GM23338 (cell line): ENCODE measurements at regions not wholly inside any gene's neighbourhood (a gene's known extent, or its start where the extent isn't known, plus 50 kb on each side); places are given as distances from the start of the nearest gene placed in this dataset.

ENCODE experiments used
- ATAC-seq: fragments of 200-7000 bp; cut with Tn5 transposase; 3 replicates; pipeline ENCODE4 v1.9.1; 2020
- DNase-seq: peaks from one replicate; pipeline ENCODE4 v3.0.0-alpha.2; 2015; ENCODE audit warnings: low spot score
- H2AFZ ChIP-seq: fragments of 200-600 bp; sonication (generic); 2 replicates; pipeline ENCODE4 v1.8.0; 2016; ENCODE audit warnings: antibody characterized with exemption, mild to moderate bottlenecking, moderate library complexity
- H3F3A ChIP-seq: fragments of 200-600 bp; sonication (generic); replicated peaks from 2 replicates; pipeline ENCODE4 v1.8.0; 2017; ENCODE audit warnings: antibody characterized with exemption, mixed run types, low read depth
- H3K27ac ChIP-seq: fragments of 200-600 bp; sonication (generic); 2 replicates; pipeline ENCODE4 v1.6.1; 2016; ENCODE audit warnings: low read depth
- H3K27me3 ChIP-seq: fragments of 200-600 bp; sonication (generic); 2 replicates; pipeline ENCODE4 v1.8.0; 2016; ENCODE audit warnings: mild to moderate bottlenecking, mixed run types, moderate library complexity; ENCODE audit not compliant: insufficient read depth
- H3K36me3 ChIP-seq: fragments of 200-600 bp; sonication (generic); 2 replicates; pipeline ENCODE4 v1.8.0; 2016; ENCODE audit warnings: mild to moderate bottlenecking; ENCODE audit not compliant: insufficient read depth
- H3K4me1 ChIP-seq: fragments of 200-600 bp; sonication (generic); 2 replicates; pipeline ENCODE4 v1.8.0; 2016; ENCODE audit warnings: mild to moderate bottlenecking, moderate library complexity; ENCODE audit not compliant: insufficient read depth
- H3K4me2 ChIP-seq: fragments of 200-600 bp; sonication (generic); 2 replicates; pipeline ENCODE4 v1.7.1; 2017; ENCODE audit warnings: mixed run types
- H3K4me3 ChIP-seq: fragments of 200-600 bp; sonication (generic); 2 replicates; pipeline ENCODE4 v1.6.1; 2016; ENCODE audit warnings: mixed run types
- H3K79me2 ChIP-seq: fragments of 200-600 bp; sonication (generic); replicated peaks from 2 replicates; pipeline ENCODE4 v1.8.0; 2017; ENCODE audit warnings: mild to moderate bottlenecking; ENCODE audit not compliant: insufficient read depth
- H3K9me2 ChIP-seq: fragments of 200-600 bp; sonication (generic); 2 replicates; pipeline ENCODE4 v1.8.0; 2017; ENCODE audit not compliant: insufficient read depth
- H4K20me1 ChIP-seq: fragments of 200-600 bp; sonication (generic); replicated peaks from 2 replicates; pipeline ENCODE4 v1.8.0; 2017; ENCODE audit warnings: mild to moderate bottlenecking; ENCODE audit not compliant: insufficient read depth
- H3K27ac Mint-ChIP-seq: 2 replicates; pipeline ENCODE4 v1.8.0; 2020; ENCODE audit warnings: inconsistent platforms, mild to moderate bottlenecking, moderate library complexity, mixed read lengths
- H3K27me3 Mint-ChIP-seq: 3 replicates; pipeline ENCODE4 v1.8.0; 2022; ENCODE audit warnings: low read depth, mild to moderate bottlenecking, moderate library complexity, mixed read lengths, inconsistent platforms; ENCODE audit not compliant: insufficient read depth, poor library complexity
- H3K36me3 Mint-ChIP-seq: 3 replicates; pipeline ENCODE4 v1.8.0; 2021; ENCODE audit warnings: low read depth, mild to moderate bottlenecking, inconsistent platforms, moderate library complexity, mixed read lengths
- H3K4me1 Mint-ChIP-seq: 3 replicates; pipeline ENCODE4 v1.8.0; 2020; ENCODE audit warnings: mild to moderate bottlenecking, inconsistent platforms, mixed read lengths
- H3K4me3 Mint-ChIP-seq: 3 replicates; pipeline ENCODE4 v1.8.0; 2021; ENCODE audit warnings: moderate library complexity, mild to moderate bottlenecking, inconsistent platforms, mixed read lengths
- H3K9me3 Mint-ChIP-seq: 3 replicates; pipeline ENCODE4 v1.8.0; 2020; ENCODE audit warnings: moderate library complexity, mild to moderate bottlenecking, inconsistent platforms, mixed read lengths
- CREB1 ChIP-seq: fragments of 250-450 bp; sonication (Bioruptor Pico); IDR thresholded peaks from 2 replicates; pipeline ENCODE4 v1.5.0; 2020; ENCODE audit warnings: low read depth, mild to moderate bottlenecking, moderate library complexity
- CTCF ChIP-seq, 2 experiments: fragments of 200-600 bp in 1 of 2; sonication (generic) in 1 of 2; conservative IDR thresholded peaks; 2 replicates each; pipeline versions ENCODE4 v1.5.1 to v1.6.1; 2016 to 2017; ENCODE audit warnings: antibody characterized with exemption in 2 of 2, low read depth in 2 of 2, mild to moderate bottlenecking in 2 of 2, moderate library complexity in 1 of 2
- EZH2 ChIP-seq: fragments of 200-600 bp; sonication (generic); IDR thresholded peaks from one replicate; pipeline ENCODE4 v1.8.0; 2017; ENCODE audit warnings: antibody characterized with exemption, mild to moderate bottlenecking, low read depth; ENCODE audit not compliant: unreplicated experiment
- EZH2phosphoT487 ChIP-seq: fragments of 200-600 bp; sonication (generic); IDR thresholded peaks from one replicate; pipeline ENCODE4 v1.8.1; 2018; ENCODE audit warnings: antibody characterized with exemption; ENCODE audit not compliant: unreplicated experiment
- POLR2AphosphoS5 ChIP-seq: IDR thresholded peaks from 2 replicates; pipeline ENCODE4 v1.6.1; 2016; ENCODE audit warnings: antibody characterized with exemption, low read depth
- STAT1 ChIP-seq: IDR thresholded peaks from one replicate; pipeline ENCODE4 v1.6.1; 2016; ENCODE audit warnings: antibody characterized with exemption; ENCODE audit not compliant: unreplicated experiment

GRCh38 chr9:31783491-31783890 is 601.0 kb upstream of the ACO1 start:
- no peaks in the 10 kb centered on the region for H3K79me2 ChIP-seq
- H3K4me1 Mint-ChIP-seq: no peaks in the 10 kb centered on the region
- no peak overlapping the region for H3K4me3 Mint-ChIP-seq
- no peaks in the 10 kb centered on the region for H4K20me1 ChIP-seq
- H3K4me1 ChIP-seq: no peaks in the 10 kb centered on the region
- H3K27ac Mint-ChIP-seq: no peak overlapping the region
- no peak overlapping the region for H3K4me2 ChIP-seq
- no peak overlapping the region for H3K27ac ChIP-seq
- 0 out of 2 replicates have a peak, but pooled peaks cover 3% of the 10 kb centered on the region for H3K9me2 ChIP-seq
- DNase-seq: no peak
- no peak for ATAC-seq
- H3K9me3 Mint-ChIP-seq: peaks cover 44% of the 10 kb centered on the region
- no peak overlapping the region for H2AFZ ChIP-seq
- H3K4me3 ChIP-seq: no peak overlapping the region
- H3K36me3 ChIP-seq: peaks cover 11% of the 10 kb centered on the region
- H3F3A ChIP-seq: no peaks in the 10 kb centered on the region
- H3K27me3 Mint-ChIP-seq: peaks cover 2% of the 10 kb centered on the region
- H3K36me3 Mint-ChIP-seq: peaks cover 34% of the 10 kb centered on the region
- TF ChIP-seq CTCF (conservative IDR thresholded peaks at IDR 0.05; ENCODE audit: low read depth in 2 of 2): no peak
- TF ChIP-seq POLR2AphosphoS5: no peak
- no peak for TF ChIP-seq EZH2phosphoT487
- H3K27me3 ChIP-seq: no peaks in the 10 kb centered on the region

- Histone ChIP-seq H4K20me1 (no peaks in the 10 kb centered on the region), H3K4me3 (no peak overlapping the region), H3K27ac (no peak overlapping the region), H3K79me2 (no peaks in the 10 kb centered on the region), H2AFZ (no peak overlapping the region), H3K36me3 (no peaks in the 10 kb centered on the region), H3K27me3 (no peaks in the 10 kb centered on the region), H3K4me2 (no peak overlapping the region), H3K4me1 (no peaks in the 10 kb centered on the region), H3K9me2 (no peaks in the 10 kb centered on the region), H3F3A (no peaks in the 10 kb centered on the region)
- Mint-ChIP-seq H3K4me3 (no peak overlapping the region), H3K27ac (no peak overlapping the region), H3K27me3 (no peaks in the 10 kb centered on the region), H3K36me3 (peaks cover 11% of the 10 kb centered on the region; the same call in 2 of the 3 replicates), H3K4me1 (no peaks in the 10 kb centered on the region), H3K9me3 (peaks cover 18% of the 10 kb centered on the region)
- ATAC-seq (no peak), DNase-seq (no peak)
- TF ChIP-seq STAT1 (no peak), CREB1 (CRISPR knock-in tag) (no peak), CTCF (conservative IDR thresholded peaks at IDR 0.05; ENCODE audit: low read depth in 2 of 2) (no peak), EZH2 (no peak)
Measured at GRCh38 chr9:31790720-31791119, 593.7 kb upstream of the ACO1 start.
